NT2/D1 (cell line): ENCODE measurements at regions not wholly inside any gene's neighbourhood (a gene's known extent, or its start where the extent isn't known, plus 50 kb on each side); places are given as distances from the start of the nearest gene placed in this dataset.

Experiments used
- DNase-seq: peaks from one replicate; pipeline ENCODE4 v3.0.0-alpha.2; 2011; ENCODE audit warnings: low read depth, low spot score
- H3K27me3 ChIP-seq: 2 replicates; pipeline ENCODE4 v1.6.0; 2011; ENCODE audit warnings: mild to moderate bottlenecking; ENCODE audit not compliant: insufficient read length, insufficient read depth
- H3K36me3 ChIP-seq: 2 replicates; pipeline ENCODE4 v1.6.1; 2011; ENCODE audit warnings: mild to moderate bottlenecking, low read length, mixed read lengths; ENCODE audit not compliant: insufficient read depth, insufficient read length
- H3K4me1 ChIP-seq: 2 replicates; pipeline ENCODE4 v1.5.1; 2011; ENCODE audit not compliant: insufficient read depth, insufficient read length
- H3K4me3 ChIP-seq: 2 replicates; pipeline ENCODE4 v1.5.1; 2011; ENCODE audit warnings: low read depth; ENCODE audit not compliant: insufficient read length
- H3K9ac ChIP-seq: 2 replicates; pipeline ENCODE4 v1.6.0; 2011; ENCODE audit warnings: low read depth; ENCODE audit not compliant: insufficient read length
- H3K9me3 ChIP-seq: 2 replicates; pipeline ENCODE4 v1.5.1; 2011; ENCODE audit warnings: mild to moderate bottlenecking, low read length; ENCODE audit not compliant: insufficient read depth
- SUZ12 ChIP-seq: IDR thresholded peaks from 2 replicates; pipeline ENCODE4 v1.6.1; 2011; ENCODE audit not compliant: insufficient read length, insufficient read depth; ENCODE audit errors: extremely low read depth
- YY1 ChIP-seq: IDR thresholded peaks from 2 replicates; pipeline ENCODE4 v1.6.1; 2011; ENCODE audit not compliant: insufficient read length, insufficient read depth
- ZNF274 ChIP-seq: IDR thresholded peaks from 2 replicates; pipeline ENCODE4 v1.6.1; 2011; ENCODE audit warnings: mild to moderate bottlenecking, low read depth, low read length

DNA sequence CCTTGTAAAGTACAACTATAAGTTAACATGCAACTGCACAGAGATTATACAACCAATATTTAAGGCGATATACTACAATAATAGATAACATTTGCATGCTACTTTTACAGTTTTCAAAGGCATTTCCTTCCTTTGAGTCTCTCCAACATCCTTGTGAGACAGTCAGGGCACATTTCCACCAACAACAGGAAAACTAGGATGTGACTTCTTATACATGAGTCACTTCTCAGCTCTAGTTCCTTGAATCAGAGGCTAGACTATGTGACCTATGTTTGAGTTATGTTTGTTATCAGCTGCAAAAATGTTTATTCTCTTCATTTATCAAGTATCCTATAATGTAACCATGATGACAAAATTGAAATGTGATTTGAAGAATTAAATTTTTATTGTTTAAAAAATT lies 51.7 kb upstream of the TFAP2D start:
- H3K27me3 ChIP-seq, result no peaks in the 10 kb centered on the region
- no peaks in the 10 kb centered on the region for H3K9me3 ChIP-seq

More for the DNA sequence above, 51.7 kb upstream of the TFAP2D start:
- no peak for DNase-seq
- TF ChIP-seq YY1, result no peak
- TF ChIP-seq ZNF274, result no peak
- TF ChIP-seq SUZ12, result no peak
- Histone ChIP-seq H3K9ac (no peak overlapping the region), H3K36me3 (no peaks in the 10 kb centered on the region), H3K4me1 (no peaks in the 10 kb centered on the region), H3K4me3 (no peak overlapping the region)
